Inferior parietal cortex (tissue), 1 donor: ENCODE measurements at regions not wholly inside any gene's neighbourhood (a gene's known extent, or its start where the extent isn't known, plus 50 kb on each side); places are given as distances from the start of the nearest gene placed in this dataset.

Experiments used
- DNase-seq: peaks from one replicate; pipeline ENCODE4 v3.0.0-alpha.2; 2016; ENCODE audit errors: extremely low spot score

- no peak for DNase-seq
Observed at GRCh38 chr9:80382211-80382891, 810.6 kb downstream of the TLE4 start.

GRCh38 chr9:80380301-80380700 is 808.5 kb downstream of the TLE4 start:
- DNase-seq = no peak

GRCh38 chr9:80378669-80379293 is 807.0 kb downstream of the TLE4 start:
- peak; percentile 38 for DNase-seq

GRCh38 chr9:80376180-80376579 is 804.4 kb downstream of the TLE4 start:
- DNase-seq = no peak

- DNase-seq = no peak
Observed at GRCh38 chr9:80375477-80375876, 803.7 kb downstream of the TLE4 start.

- no peak for DNase-seq
Observed at GRCh38 chr9:80369641-80370040, 797.9 kb downstream of the TLE4 start.

GRCh38 chr9:80366626-80367025 is 794.9 kb downstream of the TLE4 start:
- no peak for DNase-seq

GRCh38 chr9:80359941-80360881 is 788.4 kb downstream of the TLE4 start:
- no peak for DNase-seq

GRCh38 chr9:80359291-80359690 is 787.5 kb downstream of the TLE4 start:
- no peak for DNase-seq

- no peak for DNase-seq
Observed at GRCh38 chr9:80352967-80353366, 781.2 kb downstream of the TLE4 start.

GRCh38 chr9:80351612-80352011 is 779.8 kb downstream of the TLE4 start:
- no peak for DNase-seq

- DNase-seq = no peak
Observed at GRCh38 chr9:80326105-80326504, 754.3 kb downstream of the TLE4 start.

- DNase-seq = no peak
Observed at GRCh38 chr9:80320916-80321315, 749.2 kb downstream of the TLE4 start.

- no peak for DNase-seq
Observed at GRCh38 chr9:80320480-80320879, 748.7 kb downstream of the TLE4 start.

- DNase-seq = no peak
Observed at GRCh38 chr9:80305136-80305535, 733.4 kb downstream of the TLE4 start.

- no peak for DNase-seq
Observed at GRCh38 chr9:80294955-80295354, 723.2 kb downstream of the TLE4 start.

- DNase-seq = no peak
Observed at GRCh38 chr9:80294318-80294717, 722.6 kb downstream of the TLE4 start.

- no peak for DNase-seq
Observed at GRCh38 chr9:80292231-80292630, 720.5 kb downstream of the TLE4 start.

GRCh38 chr9:80285326-80285725 is 713.6 kb downstream of the TLE4 start:
- DNase-seq = peak; percentile 11

- DNase-seq = no peak
Observed at GRCh38 chr9:80282766-80283165, 711.0 kb downstream of the TLE4 start.

GRCh38 chr9:80259079-80259478 is 687.3 kb downstream of the TLE4 start:
- no peak for DNase-seq

GRCh38 chr9:80251778-80252177 is 680.0 kb downstream of the TLE4 start:
- DNase-seq = no peak

- DNase-seq = no peak
Observed at GRCh38 chr9:80242022-80242421, 670.3 kb downstream of the TLE4 start.
